ENCODE measurements at regions not wholly inside any gene's neighbourhood (a gene's known extent, or its start where the extent isn't known, plus 50 kb on each side); places are given as distances from the start of the nearest gene placed in this dataset.
A peak's percentile ranks its signal among the peaks of the same experiment; 100 is the strongest.

GRCh38 chr5:61796773-61797172 is 464.7 kb downstream of the ZSWIM6 start:
- no peak for ATAC-seq (ENCODE audit: low FRiP score in 2 of 2)

GRCh38 chr5:61800450-61800849 is 468.4 kb downstream of the ZSWIM6 start:
- no peaks in the 10 kb centered on the region for H3K4me1 ChIP-seq
- no peak overlapping the region for H3K27ac ChIP-seq
- DNase-seq (no peak), ATAC-seq (ENCODE audit: low FRiP score in 2 of 2) (no peak)
- TF ChIP-seq POLR2A (IDR thresholded peaks at IDR 0.05) (no peak), POLR2AphosphoS5 (IDR thresholded peaks at IDR 0.05) (no peak), EP300 (IDR thresholded peaks at IDR 0.05) (no peak)
- TF ChIP-seq, protein P1, sequence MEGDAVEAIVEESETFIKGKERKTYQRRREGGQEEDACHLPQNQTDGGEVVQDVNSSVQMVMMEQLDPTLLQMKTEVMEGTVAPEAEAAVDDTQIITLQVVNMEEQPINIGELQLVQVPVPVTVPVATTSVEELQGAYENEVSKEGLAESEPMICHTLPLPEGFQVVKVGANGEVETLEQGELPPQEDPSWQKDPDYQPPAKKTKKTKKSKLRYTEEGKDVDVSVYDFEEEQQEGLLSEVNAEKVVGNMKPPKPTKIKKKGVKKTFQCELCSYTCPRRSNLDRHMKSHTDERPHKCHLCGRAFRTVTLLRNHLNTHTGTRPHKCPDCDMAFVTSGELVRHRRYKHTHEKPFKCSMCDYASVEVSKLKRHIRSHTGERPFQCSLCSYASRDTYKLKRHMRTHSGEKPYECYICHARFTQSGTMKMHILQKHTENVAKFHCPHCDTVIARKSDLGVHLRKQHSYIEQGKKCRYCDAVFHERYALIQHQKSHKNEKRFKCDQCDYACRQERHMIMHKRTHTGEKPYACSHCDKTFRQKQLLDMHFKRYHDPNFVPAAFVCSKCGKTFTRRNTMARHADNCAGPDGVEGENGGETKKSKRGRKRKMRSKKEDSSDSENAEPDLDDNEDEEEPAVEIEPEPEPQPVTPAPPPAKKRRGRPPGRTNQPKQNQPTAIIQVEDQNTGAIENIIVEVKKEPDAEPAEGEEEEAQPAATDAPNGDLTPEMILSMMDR (IDR thresholded peaks at IDR 0.05), result no peak
- H3K36me3 ChIP-seq, result no peaks in the 10 kb centered on the region
- H3K27me3 ChIP-seq, result no peaks in the 10 kb centered on the region
- H3K9me3 ChIP-seq, result no peaks in the 10 kb centered on the region
- H3K4me3 ChIP-seq, result no peak overlapping the region
- WGBS, 2 donors, result 94 to 95% methylated on average over 4 of the region's 4 CpGs

More at GRCh38 chr5:61796773-61797172, 464.7 kb downstream of the ZSWIM6 start:
- H3K27me3 ChIP-seq, result no peaks in the 10 kb centered on the region
- TF ChIP-seq EP300 (IDR thresholded peaks at IDR 0.05), result no peak
- H3K9me3 ChIP-seq, result no peaks in the 10 kb centered on the region
- H3K36me3 ChIP-seq, result no peaks in the 10 kb centered on the region
- DNase-seq, result no peak
- WGBS, 2 donors, result 81 to 88% methylated on average over 4 of the region's 4 CpGs
- H3K4me3 ChIP-seq, result no peak overlapping the region
- no peaks in the 10 kb centered on the region for H3K4me1 ChIP-seq
- no peak overlapping the region for H3K27ac ChIP-seq

DNA sequence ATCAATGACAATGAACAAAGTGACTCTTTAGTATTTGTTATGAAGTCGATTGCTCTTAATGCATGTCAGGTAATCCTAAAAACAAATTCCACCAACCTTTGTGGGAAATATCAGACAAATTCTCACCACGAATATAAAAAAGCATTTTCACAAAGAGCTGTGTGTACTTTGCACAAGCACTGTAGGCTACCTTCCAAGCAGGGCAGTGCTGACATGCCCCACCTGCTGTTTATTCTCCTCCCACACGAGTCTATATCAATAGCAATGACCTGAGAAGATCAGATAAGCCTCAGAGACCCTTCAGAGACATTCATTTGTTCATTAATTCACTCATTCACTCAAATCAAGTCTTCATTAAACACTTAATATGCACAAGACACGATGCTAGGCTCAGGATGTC is 469.1 kb downstream of the ZSWIM6 start:
- DNase-seq (no peak), ATAC-seq (ENCODE audit: low FRiP score in 2 of 2) (no peak)
- TF ChIP-seq POLR2A (IDR thresholded peaks at IDR 0.05) (no peak), POLR2AphosphoS5 (IDR thresholded peaks at IDR 0.05) (no peak), EP300 (IDR thresholded peaks at IDR 0.05) (no peak)
- TF ChIP-seq, protein P1 (IDR thresholded peaks at IDR 0.05), result no peak
- Histone ChIP-seq H3K36me3 (no peaks in the 10 kb centered on the region), H3K27ac (no peak overlapping the region), H3K4me1 (no peaks in the 10 kb centered on the region), H3K27me3 (no peaks in the 10 kb centered on the region), H3K4me3 (no peak overlapping the region), H3K9me3 (no peaks in the 10 kb centered on the region)
- 62 to 63% methylated on average over 4 of the region's 4 CpGs for WGBS, 2 donors

- Histone ChIP-seq H3K4me3 (no peak overlapping the region), H3K27ac (no peak overlapping the region), H3K27me3 (no peaks in the 10 kb centered on the region), H3K4me1 (no peaks in the 10 kb centered on the region), H3K36me3 (no peaks in the 10 kb centered on the region), H3K9me3 (no peaks in the 10 kb centered on the region)
- ATAC-seq (ENCODE audit: low FRiP score in 2 of 2) (no peak), DNase-seq (no peak)
- 25 to 69% methylated on average over 2 of the region's 2 CpGs for WGBS, 2 donors
- TF ChIP-seq POLR2A (IDR thresholded peaks at IDR 0.05), result no peak
- TF ChIP-seq EP300 (IDR thresholded peaks at IDR 0.05), result no peak
- TF ChIP-seq, protein P1 (IDR thresholded peaks at IDR 0.05), result no peak
Measured at GRCh38 chr5:61802456-61802855, 470.4 kb downstream of the ZSWIM6 start.

GRCh38 chr5:61805101-61805500 is 473.0 kb downstream of the ZSWIM6 start:
- peak in 1 of 2 donors; percentile 27 for ATAC-seq (ENCODE audit: low FRiP score in 2 of 2)
- Histone ChIP-seq H3K36me3 (no peaks in the 10 kb centered on the region), H3K4me1 (no peaks in the 10 kb centered on the region), H3K4me3 (no peak overlapping the region), H3K9me3 (no peaks in the 10 kb centered on the region), H3K27me3 (no peaks in the 10 kb centered on the region), H3K27ac (no peak overlapping the region)
- DNase-seq, result no peak
- 70 to 71% methylated on average over 4 to 5 of the region's 5 CpGs for WGBS, 2 donors
- TF ChIP-seq POLR2AphosphoS5 (IDR thresholded peaks at IDR 0.05), result no peak
- no peak for TF ChIP-seq POLR2A (IDR thresholded peaks at IDR 0.05)
- TF ChIP-seq, protein P1 (IDR thresholded peaks at IDR 0.05), result no peak
- TF ChIP-seq EP300 (IDR thresholded peaks at IDR 0.05), result no peak
